Keratinocyte (primary cell): ENCODE measurements at regions not wholly inside any gene's neighbourhood (a gene's known extent, or its start where the extent isn't known, plus 50 kb on each side); places are given as distances from the start of the nearest gene placed in this dataset.

ENCODE experiments used
- DNase-seq: peaks from one replicate; pipeline ENCODE4 v3.0.0-alpha.2; 2011; ENCODE audit warnings: low read depth, missing footprints, low spot score
- FAIRE-seq: peaks from 2 replicates; lab custom pipeline; 2011; peaks lifted over from hg19 to GRCh38; lab: Jason Lieb, UNC
- H2AFZ ChIP-seq: 2 replicates; pipeline ENCODE4 v1.6.0; 2012; ENCODE audit warnings: low read length, control low read depth, inconsistent platforms; ENCODE audit not compliant: control insufficient read depth
- H3K27ac ChIP-seq: 2 replicates; pipeline ENCODE4 v1.5.1; 2011; ENCODE audit warnings: low read length; ENCODE audit not compliant: control insufficient read depth, insufficient read depth
- H3K27me3 ChIP-seq: 3 replicates; pipeline ENCODE4 v1.6.0; 2011; ENCODE audit warnings: low read length; ENCODE audit not compliant: control insufficient read depth, insufficient read depth; ENCODE audit errors: extremely low read depth
- H3K36me3 ChIP-seq, 2 experiments: 2 replicates in 1 of 2; 3 replicates in 1 of 2; pipeline ENCODE4 v1.5.1; 2011; ENCODE audit warnings: low read length in 2 of 2, mild to moderate bottlenecking in 1 of 2; ENCODE audit not compliant: control insufficient read depth in 2 of 2, insufficient read depth in 2 of 2; ENCODE audit errors: extremely low read depth in 1 of 2
- H3K4me1 ChIP-seq: 3 replicates; pipeline ENCODE4 v1.5.1; 2011; ENCODE audit warnings: low read length; ENCODE audit not compliant: control insufficient read depth, insufficient read depth; ENCODE audit errors: extremely low read depth
- H3K4me2 ChIP-seq: 3 replicates; pipeline ENCODE4 v1.6.0; 2011; ENCODE audit warnings: low read depth, low read length; ENCODE audit not compliant: control insufficient read depth, insufficient read depth; ENCODE audit errors: extremely low read depth
- H3K4me3 ChIP-seq, 3 experiments: fragments of 200-600 bp in 1 of 3; sonication (generic) in 1 of 3; 2 replicates in 2 of 3; 3 replicates in 1 of 3; pipeline ENCODE4 v1.5.1; 2011 to 2016; ENCODE audit warnings: low read length in 3 of 3, mild to moderate bottlenecking in 3 of 3, control low read depth in 2 of 3, inconsistent platforms in 1 of 3, low read depth in 1 of 3, mixed read lengths in 1 of 3, mixed run types in 1 of 3, moderate library complexity in 1 of 3; ENCODE audit not compliant: control insufficient read depth in 2 of 3, insufficient read depth in 2 of 3; ENCODE audit errors: extremely low read depth in 1 of 3
- H3K79me2 ChIP-seq: 2 replicates; pipeline ENCODE4 v1.6.0; 2012; ENCODE audit warnings: low read length; ENCODE audit not compliant: control insufficient read depth, insufficient read depth
- H3K9ac ChIP-seq: 3 replicates; pipeline ENCODE4 v1.6.0; 2011; ENCODE audit warnings: low read length; ENCODE audit not compliant: control insufficient read depth, insufficient read depth; ENCODE audit errors: extremely low read depth
- H3K9me1 ChIP-seq: 3 replicates; pipeline ENCODE4 v1.6.0; 2011; ENCODE audit warnings: low read length; ENCODE audit not compliant: control insufficient read depth, insufficient read depth; ENCODE audit errors: extremely low read depth
- H3K9me3 ChIP-seq: 2 replicates; pipeline ENCODE4 v1.5.1; 2012; ENCODE audit warnings: low read depth, low read length; ENCODE audit not compliant: control insufficient read depth
- H4K20me1 ChIP-seq: 3 replicates; pipeline ENCODE4 v1.6.0; 2011; ENCODE audit warnings: low read length; ENCODE audit not compliant: control insufficient read depth, insufficient read depth; ENCODE audit errors: extremely low read depth
- CTCF ChIP-seq, 3 experiments: IDR thresholded peaks in 1 of 3; conservative IDR thresholded peaks in 1 of 3; optimal IDR thresholded peaks in 1 of 3; 2 replicates in 2 of 3; 3 replicates in 1 of 3; pipeline versions ENCODE3 to v1.5.1; 2011; ENCODE audit warnings: low read length in 3 of 3, mild to moderate bottlenecking in 3 of 3, moderate library complexity in 2 of 3, control low read depth in 1 of 3, inconsistent platforms in 1 of 3; ENCODE audit not compliant: insufficient read depth in 2 of 3; ENCODE audit errors: extremely low read depth in 1 of 3
- EZH2 ChIP-seq: IDR thresholded peaks from one replicate; pipeline ENCODE4 v1.6.1; 2012; ENCODE audit warnings: inconsistent platforms, mild to moderate bottlenecking, low read length, moderate library complexity
- dilution Hi-C: fragments of 300-500 bp; cut with MboI; formaldehyde crosslinking; loops from one replicate; pipeline ENCODE4 v1.7.0; 2020; ENCODE audit warnings: low sequenced_read_pairs; ENCODE audit not compliant: extremely low pct_ligation_motif_present

DNA sequence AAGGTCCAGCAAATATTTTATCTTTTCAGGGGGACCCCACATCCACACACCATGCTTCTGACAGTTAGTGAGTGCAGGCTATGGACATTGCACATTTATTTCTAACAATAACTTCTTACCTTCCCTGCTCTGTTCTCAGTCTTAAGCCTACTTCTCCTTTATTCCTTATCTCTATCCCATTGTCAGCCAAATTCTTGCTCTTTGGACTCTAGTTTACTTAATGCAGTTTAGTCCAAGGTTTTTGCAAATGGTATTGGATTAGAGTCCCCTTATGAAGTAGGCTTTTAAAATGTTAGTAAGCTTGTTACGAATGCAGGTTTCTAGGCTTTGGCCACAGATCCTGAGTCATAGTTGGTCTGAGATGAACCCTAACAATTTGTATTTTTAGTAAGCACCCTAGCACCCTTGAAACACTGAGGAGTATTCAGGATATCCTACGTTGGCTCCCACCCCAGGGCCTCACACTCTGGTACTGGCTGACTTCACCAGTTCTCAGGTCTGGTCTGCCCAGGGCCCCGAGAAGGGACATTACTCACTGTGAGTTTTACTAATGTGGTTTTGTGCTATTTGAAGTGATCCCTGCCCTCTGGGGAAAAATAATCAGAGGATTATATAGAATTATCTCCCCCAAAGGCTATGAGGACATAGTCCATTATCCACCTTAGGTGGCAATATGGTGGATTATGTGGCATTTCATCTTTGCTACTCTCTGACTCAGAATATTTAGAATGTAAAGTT is 239.5 kb downstream of the TGFB2 start:
- Histone ChIP-seq H4K20me1 (no peaks in the 10 kb centered on the region), H3K4me1 (peaks cover 14% of the 10 kb centered on the region), H3K27me3 (no peaks in the 10 kb centered on the region), H3K9me1 (no peaks in the 10 kb centered on the region), H3K36me3 (no peaks in the 10 kb centered on the region), H3K9me3 (no peaks in the 10 kb centered on the region), H3K4me2 (no peak overlapping the region), H3K79me2 (no peaks in the 10 kb centered on the region), H2AFZ (no peak overlapping the region), H3K4me3 (no peak overlapping the region), H3K9ac (no peak overlapping the region), H3K27ac (no peak overlapping the region)
- DNase-seq (no peak), FAIRE-seq (peak; percentile 49)
- dilution Hi-C loops, result no loop called here
- no peak for TF ChIP-seq EZH2
- no peak for TF ChIP-seq CTCF (optimal IDR thresholded peaks at IDR 0.05 in 1 of 3, IDR thresholded peaks at IDR 0.05 in 1 of 3, conservative IDR thresholded peaks at IDR 0.05 in 1 of 3; ENCODE audit: extremely low read depth in 1 of 3, insufficient read depth in 2 of 3, low read length in 3 of 3)

DNA sequence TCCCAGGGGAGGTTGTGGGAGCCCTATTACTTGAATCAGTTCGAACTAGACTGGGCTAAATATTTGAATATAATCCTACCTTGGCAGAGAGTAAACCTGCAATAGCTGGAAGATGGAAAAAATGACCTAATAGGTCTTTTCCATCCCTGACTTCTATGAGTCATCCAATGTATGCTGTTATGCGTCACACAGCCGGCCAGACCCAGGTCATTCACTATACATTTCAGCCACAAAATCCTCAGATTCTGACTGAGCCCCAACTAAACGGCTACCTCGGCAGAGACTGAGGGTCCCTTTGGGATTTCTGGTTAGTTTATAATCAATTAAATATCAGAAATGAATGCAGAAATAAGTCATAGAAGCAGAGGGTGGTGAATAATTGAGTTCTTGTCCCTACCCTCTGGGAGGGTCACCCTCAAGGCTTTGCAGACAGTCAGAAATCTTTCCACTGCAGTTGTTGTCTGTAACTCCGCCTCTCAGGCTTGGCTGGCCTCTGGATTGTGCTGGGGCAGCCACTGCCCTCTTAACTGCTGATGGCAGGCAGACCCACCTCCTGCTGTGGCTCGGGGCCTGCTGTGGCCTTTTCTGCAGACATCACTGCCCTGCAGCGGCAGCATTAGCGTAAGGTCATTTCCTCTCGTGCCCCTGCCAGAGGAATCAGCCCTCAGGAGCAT is 240.5 kb downstream of the TGFB2 start:
- Histone ChIP-seq H3K4me3 (no peak overlapping the region), H2AFZ (no peak overlapping the region), H4K20me1 (no peaks in the 10 kb centered on the region), H3K4me1 (peaks cover 14% of the 10 kb centered on the region), H3K79me2 (no peaks in the 10 kb centered on the region), H3K9me3 (no peaks in the 10 kb centered on the region), H3K27ac (no peak overlapping the region), H3K36me3 (no peaks in the 10 kb centered on the region), H3K27me3 (no peaks in the 10 kb centered on the region), H3K9ac (no peak overlapping the region), H3K9me1 (no peaks in the 10 kb centered on the region), H3K4me2 (no peak overlapping the region)
- dilution Hi-C loops, result no loop called here
- DNase-seq, result no peak
- TF ChIP-seq CTCF (optimal IDR thresholded peaks at IDR 0.05 in 1 of 3, IDR thresholded peaks at IDR 0.05 in 1 of 3, conservative IDR thresholded peaks at IDR 0.05 in 1 of 3; ENCODE audit: extremely low read depth in 1 of 3, insufficient read depth in 2 of 3, low read length in 3 of 3) (no peak), EZH2 (no peak)
- peak; percentile 13 for FAIRE-seq
